Spleen (tissue), 11 donors: ENCODE measurements at regions not wholly inside any gene's neighbourhood (a gene's known extent, or its start where the extent isn't known, plus 50 kb on each side); places are given as distances from the start of the nearest gene placed in this dataset.

Experiments
- DNase-seq: peaks from one replicate; pipeline ENCODE4 v3.0.0-alpha.2; 2020
- H3K27ac ChIP-seq, 8 donors: fragments of 200-600 bp; sonication (generic) in 7 of 8; 1 replicate in 4 of 8; 2 replicates in 4 of 8; pipeline versions ENCODE4 v1.5.0 to v1.8.0; 2016 to 2021; ENCODE audit warnings: inconsistent platforms in 4 of 8, mild to moderate bottlenecking in 4 of 8, moderate library complexity in 1 of 8
- H3K27me3 ChIP-seq, 7 donors: fragments of 200-600 bp; sonication (generic) in 6 of 7; replicated peaks in 1 of 7; 1 replicate in 4 of 7; 2 replicates in 3 of 7; pipeline versions ENCODE4 v1.5.0 to v1.8.0; 2016 to 2021; ENCODE audit warnings: inconsistent platforms in 3 of 7, mild to moderate bottlenecking in 1 of 7
- H3K36me3 ChIP-seq, 6 donors: fragments of 200-600 bp; sonication (generic) in 5 of 6; 1 replicate in 4 of 6; 2 replicates in 2 of 6; pipeline versions ENCODE4 v1.5.0 to v1.8.0; 2016 to 2021; ENCODE audit warnings: inconsistent platforms in 2 of 6
- H3K4me1 ChIP-seq, 6 donors: fragments of 200-600 bp; sonication (generic) in 5 of 6; 1 replicate in 3 of 6; 2 replicates in 3 of 6; pipeline versions ENCODE4 v1.5.0 to v1.8.0; 2016 to 2021; ENCODE audit warnings: inconsistent platforms in 3 of 6
- H3K4me3 ChIP-seq, 8 donors: fragments of 200-600 bp; sonication (generic) in 7 of 8; 1 replicate in 4 of 8; 2 replicates in 4 of 8; pipeline versions ENCODE4 v1.5.0 to v1.8.0; 2016 to 2021; ENCODE audit warnings: inconsistent platforms in 4 of 8, mild to moderate bottlenecking in 4 of 8, moderate library complexity in 2 of 8
- H3K9me3 ChIP-seq, 8 donors: fragments of 200-600 bp; sonication (generic) in 7 of 8; 1 replicate in 4 of 8; 2 replicates in 4 of 8; pipeline versions ENCODE4 v1.5.0 to v1.8.0; 2016 to 2021; ENCODE audit warnings: inconsistent platforms in 4 of 8
- POLR2A ChIP-seq, 3 donors: fragments of 450-650 bp; IDR thresholded peaks; one replicate each; pipeline ENCODE4 v1.5.1; 2017; ENCODE audit warnings: antibody characterized with exemption in 3 of 3, mild to moderate bottlenecking in 1 of 3
- POLR2AphosphoS5 ChIP-seq, 3 donors: sonication (generic); formaldehyde crosslinking; IDR thresholded peaks; one replicate each; pipeline ENCODE4 v1.5.1; 2017; ENCODE audit warnings: antibody characterized with exemption in 3 of 3
- WGBS, 5 donors: extraction: QIAGEN DNeasy Blood & Tissue Kit in 3 of 5; methylation state at CpG; one replicate each; pipeline versions ENCODE4 v1.1.5 to v1.1.7; 2013 to 2018; 5-methylcytosine and 5-hydroxymethylcytosine counted together
- intact Hi-C: fragments of 100-400 bp; cut with DNase I; formaldehyde crosslinking; loops from one replicate; pipeline ENCODE4 v1.15.0; 2023; ENCODE audit warnings: low total_unique reads
- TF ChIP-seq, protein P1 (sequence below), 11 experiments: fragments of 200-600 bp in 7 of 11; fragments of 450-650 bp in 4 of 11; sonication (generic) in 4 of 11; IDR thresholded peaks in 8 of 11; conservative IDR thresholded peaks in 3 of 11; 1 replicate in 7 of 11; 2 replicates in 4 of 11; pipeline versions ENCODE4 v1.4.0 to v1.8.0; 2016 to 2021; ENCODE audit warnings: antibody characterized with exemption in 11 of 11, inconsistent platforms in 4 of 11, mild to moderate bottlenecking in 1 of 11
- donor health status: healthy with polysubstance abuse.
- donor health status: DM: no; HTN: no; CAD: no; lungs with moderate emphysema.
- donor health status: DM: no; HTN: no; CAD: no.
- donor health status: Bipolar disorder and iron deficiency.
- donor health status: healthy.
- donor health status: DM: no; HTN: no; CAD: no.
- donor health status: DM: yes; HTN: yes; CAD: no.

DNA sequence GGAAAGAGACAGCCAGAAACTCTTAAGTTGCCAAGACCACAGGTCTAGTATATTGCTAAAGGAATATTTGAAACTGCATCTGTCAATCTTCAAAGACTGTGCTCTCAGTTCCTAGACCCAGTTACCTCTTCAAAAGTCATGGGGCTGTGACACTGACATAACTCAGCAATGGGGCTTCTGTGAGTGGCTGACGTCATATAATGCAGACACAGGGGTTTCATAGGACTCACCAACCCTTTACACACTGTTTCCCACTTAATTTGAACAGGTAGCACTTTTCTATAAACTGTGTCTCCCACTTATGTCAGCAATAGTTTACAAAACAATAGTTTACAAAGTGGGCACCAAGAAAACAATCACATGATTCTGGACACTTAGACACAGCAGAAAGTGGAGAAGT is 158.4 kb downstream of the GALC start:
- intact Hi-C loops = no loop called here
- no peak overlapping the region for H3K4me3 ChIP-seq
- H3K4me1 ChIP-seq = no peaks in the 10 kb centered on the region
- H3K27me3 ChIP-seq = peaks cover 0 to 8% (median 0%) of the 10 kb centered on the region in 7 donors
- H3K36me3 ChIP-seq = no peaks in the 10 kb centered on the region
- 57 to 76% (median 71%) methylated on average over 1 of the region's 1 CpG for WGBS, 5 donors
- H3K9me3 ChIP-seq = no peaks in the 10 kb centered on the region
- DNase-seq = no peak
- TF ChIP-seq POLR2A (IDR thresholded peaks at IDR 0.05) = no peak
- no peak for TF ChIP-seq POLR2AphosphoS5 (IDR thresholded peaks at IDR 0.05)
- TF ChIP-seq, protein P1, sequence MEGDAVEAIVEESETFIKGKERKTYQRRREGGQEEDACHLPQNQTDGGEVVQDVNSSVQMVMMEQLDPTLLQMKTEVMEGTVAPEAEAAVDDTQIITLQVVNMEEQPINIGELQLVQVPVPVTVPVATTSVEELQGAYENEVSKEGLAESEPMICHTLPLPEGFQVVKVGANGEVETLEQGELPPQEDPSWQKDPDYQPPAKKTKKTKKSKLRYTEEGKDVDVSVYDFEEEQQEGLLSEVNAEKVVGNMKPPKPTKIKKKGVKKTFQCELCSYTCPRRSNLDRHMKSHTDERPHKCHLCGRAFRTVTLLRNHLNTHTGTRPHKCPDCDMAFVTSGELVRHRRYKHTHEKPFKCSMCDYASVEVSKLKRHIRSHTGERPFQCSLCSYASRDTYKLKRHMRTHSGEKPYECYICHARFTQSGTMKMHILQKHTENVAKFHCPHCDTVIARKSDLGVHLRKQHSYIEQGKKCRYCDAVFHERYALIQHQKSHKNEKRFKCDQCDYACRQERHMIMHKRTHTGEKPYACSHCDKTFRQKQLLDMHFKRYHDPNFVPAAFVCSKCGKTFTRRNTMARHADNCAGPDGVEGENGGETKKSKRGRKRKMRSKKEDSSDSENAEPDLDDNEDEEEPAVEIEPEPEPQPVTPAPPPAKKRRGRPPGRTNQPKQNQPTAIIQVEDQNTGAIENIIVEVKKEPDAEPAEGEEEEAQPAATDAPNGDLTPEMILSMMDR (IDR thresholded peaks at IDR 0.05 in 8 of 11, conservative IDR thresholded peaks at IDR 0.05 in 3 of 11) = no peak
- no peak overlapping the region for H3K27ac ChIP-seq

DNA sequence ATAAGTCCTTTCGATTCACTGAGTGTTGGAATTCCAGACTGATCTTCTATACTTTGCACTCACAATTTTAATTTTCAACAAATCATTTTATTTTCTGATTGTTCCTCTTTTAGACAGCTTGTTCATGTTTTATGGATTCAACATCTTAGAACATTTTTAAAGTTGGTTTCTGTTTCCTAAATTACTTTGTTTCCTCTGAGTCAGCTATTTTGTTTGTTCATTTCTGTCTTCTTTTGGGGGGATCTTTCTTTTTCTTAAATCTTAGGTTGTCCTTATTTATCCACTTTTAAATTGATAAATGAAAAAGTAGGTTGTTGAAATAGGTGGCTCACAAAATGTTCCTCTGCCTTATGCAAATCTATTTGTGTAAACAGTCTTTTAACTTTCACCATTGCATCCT is 160.0 kb downstream of the GALC start:
- DNase-seq = no peak
- 31 to 86% (median 45%) methylated on average over 1 of the region's 1 CpG for WGBS, 5 donors
- Histone ChIP-seq H3K4me3 (no peak overlapping the region), H3K27me3 (peaks cover 0 to 8% (median 0%) of the 10 kb centered on the region in 7 donors), H3K9me3 (no peaks in the 10 kb centered on the region), H3K36me3 (no peaks in the 10 kb centered on the region), H3K27ac (no peak overlapping the region), H3K4me1 (no peaks in the 10 kb centered on the region)
- intact Hi-C loops = no loop called here
- TF ChIP-seq POLR2AphosphoS5 (IDR thresholded peaks at IDR 0.05) = no peak

DNA sequence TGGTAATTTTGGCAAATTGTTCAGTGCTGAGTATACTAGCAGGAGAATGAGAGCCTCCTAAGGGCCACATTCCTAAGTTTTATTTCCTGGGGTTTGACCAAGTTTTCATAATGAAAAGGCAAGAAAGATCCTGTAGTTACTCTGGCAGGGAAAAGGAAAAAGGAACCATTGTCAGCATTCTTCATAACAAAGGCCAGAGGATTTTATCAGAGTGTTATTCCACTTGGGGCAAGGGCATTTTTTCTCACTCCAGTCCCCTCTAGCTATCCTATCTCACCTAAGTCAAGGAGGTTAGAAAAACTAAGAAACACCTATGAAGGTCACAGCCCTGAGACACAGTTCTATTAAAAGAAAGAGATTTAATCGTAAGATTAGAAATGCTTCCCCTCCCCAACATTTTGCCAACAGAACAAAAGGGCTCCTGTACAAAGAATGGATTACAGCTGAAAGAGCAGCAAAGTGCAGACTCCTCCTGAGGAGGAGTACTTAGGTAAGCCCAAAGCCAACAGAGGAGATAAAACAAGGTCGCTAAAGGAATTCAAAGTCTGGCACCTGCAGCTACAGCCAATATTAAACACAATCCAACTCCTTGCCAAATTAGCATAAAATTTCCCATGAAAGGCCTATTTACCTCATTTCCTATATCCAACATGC is 162.4 kb downstream of the GALC start:
- intact Hi-C loops = no loop called here
- peaks cover 0 to 8% (median 0%) of the 10 kb centered on the region in 7 donors for H3K27me3 ChIP-seq
- WGBS, 5 donors = 67 to 87% (median 80%) methylated on average over 2 of the region's 2 CpGs
- H3K4me3 ChIP-seq = no peak overlapping the region
- no peaks in the 10 kb centered on the region for H3K4me1 ChIP-seq
- DNase-seq = no peak
- no peaks in the 10 kb centered on the region for H3K36me3 ChIP-seq
- TF ChIP-seq POLR2AphosphoS5 (IDR thresholded peaks at IDR 0.05) (no peak), POLR2A (IDR thresholded peaks at IDR 0.05) (no peak)
- TF ChIP-seq, protein P1 (IDR thresholded peaks at IDR 0.05 in 8 of 11, conservative IDR thresholded peaks at IDR 0.05 in 3 of 11) = no peak
- no peak overlapping the region for H3K27ac ChIP-seq
- H3K9me3 ChIP-seq = no peaks in the 10 kb centered on the region

DNA sequence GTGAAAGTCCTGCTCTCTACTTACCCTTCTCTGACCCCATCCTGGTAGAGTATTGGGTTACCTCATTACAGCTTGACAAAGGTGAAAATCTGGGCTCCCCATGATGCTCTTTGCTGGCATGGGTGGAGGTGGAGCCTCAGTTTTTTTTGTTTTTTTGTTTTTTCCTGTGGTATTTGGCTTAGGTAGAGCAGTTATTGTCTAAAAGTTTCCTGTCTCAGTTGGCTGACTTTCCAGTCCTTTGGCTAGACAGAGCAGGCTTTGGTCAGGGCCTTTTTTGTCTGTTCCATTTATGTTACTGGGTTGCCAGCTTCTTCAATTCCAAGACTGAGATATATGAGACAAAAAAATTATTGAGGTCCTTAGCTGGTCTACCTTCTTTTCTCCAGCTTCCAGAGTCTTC is 163.4 kb downstream of the GALC start:
- Histone ChIP-seq H3K4me3 (no peak overlapping the region), H3K27ac (no peak overlapping the region), H3K4me1 (no peaks in the 10 kb centered on the region), H3K9me3 (no peaks in the 10 kb centered on the region), H3K27me3 (peaks cover 0 to 8% (median 0%) of the 10 kb centered on the region in 7 donors), H3K36me3 (no peaks in the 10 kb centered on the region)
- DNase-seq = no peak
- intact Hi-C loops = no loop called here
- TF ChIP-seq POLR2AphosphoS5 (IDR thresholded peaks at IDR 0.05) (no peak), POLR2A (IDR thresholded peaks at IDR 0.05) (no peak)
- TF ChIP-seq, protein P1 (IDR thresholded peaks at IDR 0.05 in 8 of 11, conservative IDR thresholded peaks at IDR 0.05 in 3 of 11) = no peak

DNA sequence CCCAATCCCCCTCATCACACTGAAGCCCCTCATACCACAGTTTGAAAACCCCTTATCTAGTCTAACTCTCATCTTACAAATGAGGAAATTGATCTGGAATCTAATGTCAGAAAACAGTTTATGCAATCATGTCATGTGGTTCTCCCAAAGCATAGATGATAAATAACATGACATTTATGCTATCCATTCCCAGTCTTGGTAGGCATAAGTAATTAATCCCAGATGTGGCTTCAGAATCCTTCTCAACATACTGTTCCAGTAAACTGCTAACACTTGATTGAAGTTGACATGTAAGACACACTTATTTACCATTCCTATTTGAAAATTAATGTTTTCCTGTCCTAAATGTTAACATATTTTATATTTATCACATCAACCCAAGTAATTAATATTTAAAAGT is 168.7 kb downstream of the GALC start:
- intact Hi-C loops = no loop called here
- no peak overlapping the region for H3K27ac ChIP-seq
- H3K9me3 ChIP-seq = no peaks in the 10 kb centered on the region
- H3K36me3 ChIP-seq = no peaks in the 10 kb centered on the region
- TF ChIP-seq, protein P1 (IDR thresholded peaks at IDR 0.05 in 8 of 11, conservative IDR thresholded peaks at IDR 0.05 in 3 of 11) = no peak
- TF ChIP-seq POLR2A (IDR thresholded peaks at IDR 0.05) = no peak
- no peaks in the 10 kb centered on the region for H3K27me3 ChIP-seq
- no peaks in the 10 kb centered on the region for H3K4me1 ChIP-seq
- no peak overlapping the region for H3K4me3 ChIP-seq
- DNase-seq = no peak
